ENCODE measurements at regions not wholly inside any gene's neighbourhood (a gene's known extent, or its start where the extent isn't known, plus 50 kb on each side); places are given as distances from the start of the nearest gene placed in this dataset.

GRCh38 chr17:31738996-31739699 lies 119.9 kb downstream of the COPRS start:
- no peaks in the 10 kb centered on the region for H3K79me2 ChIP-seq
- no peaks in the 10 kb centered on the region for H3K36me3 ChIP-seq (ENCODE audit: control insufficient read depth, insufficient read depth, low read length)
- no peak for TF ChIP-seq CTCF (IDR thresholded peaks at IDR 0.05)
- H3K9me3 ChIP-seq (ENCODE audit: control insufficient read depth, low read length): no peaks in the 10 kb centered on the region
- H3K27ac ChIP-seq: no peak overlapping the region
- no peaks in the 10 kb centered on the region for H3K4me1 ChIP-seq
- no peak overlapping the region for H3K4me2 ChIP-seq (ENCODE audit: low read length)
- H2AFZ ChIP-seq: no peak overlapping the region
- no peaks in the 10 kb centered on the region for H3K27me3 ChIP-seq (ENCODE audit: control insufficient read depth, insufficient read depth, low read length)
- no peak overlapping the region for H3K4me3 ChIP-seq (ENCODE audit: low read depth, low read length)
- H3K9ac ChIP-seq: no peak overlapping the region

GRCh38 chr17:31738488-31738887 lies 120.6 kb downstream of the COPRS start:
- Histone ChIP-seq H3K4me1 (no peaks in the 10 kb centered on the region), H3K27me3 (ENCODE audit: control insufficient read depth, insufficient read depth, low read length) (no peaks in the 10 kb centered on the region), H3K4me2 (ENCODE audit: low read length) (no peak overlapping the region), H3K9ac (no peak overlapping the region), H3K36me3 (ENCODE audit: control insufficient read depth, insufficient read depth, low read length) (no peaks in the 10 kb centered on the region), H3K4me3 (ENCODE audit: low read depth, low read length) (no peak overlapping the region), H3K79me2 (no peaks in the 10 kb centered on the region), H3K9me3 (ENCODE audit: control insufficient read depth, low read length) (no peaks in the 10 kb centered on the region), H3K27ac (no peak overlapping the region), H2AFZ (no peak overlapping the region)
- no peak for TF ChIP-seq CTCF (IDR thresholded peaks at IDR 0.05)

- Histone ChIP-seq H3K27ac (no peak overlapping the region), H3K4me1 (no peaks in the 10 kb centered on the region), H3K79me2 (no peaks in the 10 kb centered on the region), H3K27me3 (ENCODE audit: control insufficient read depth, insufficient read depth, low read length) (no peaks in the 10 kb centered on the region), H2AFZ (no peak overlapping the region), H3K4me2 (ENCODE audit: low read length) (no peak overlapping the region), H3K9me3 (ENCODE audit: control insufficient read depth, low read length) (no peaks in the 10 kb centered on the region), H3K36me3 (ENCODE audit: control insufficient read depth, insufficient read depth, low read length) (no peaks in the 10 kb centered on the region), H3K9ac (no peak overlapping the region), H3K4me3 (ENCODE audit: low read depth, low read length) (no peak overlapping the region)
- TF ChIP-seq CTCF (IDR thresholded peaks at IDR 0.05): no peak
These were observed 121.0 kb downstream of the COPRS start for GRCh38 chr17:31738067-31738466.

GRCh38 chr17:31736855-31737625 lies 122.0 kb downstream of the COPRS start:
- H3K9ac ChIP-seq: no peak overlapping the region
- H3K4me1 ChIP-seq: no peaks in the 10 kb centered on the region
- no peak overlapping the region for H2AFZ ChIP-seq
- no peaks in the 10 kb centered on the region for H3K27me3 ChIP-seq (ENCODE audit: control insufficient read depth, insufficient read depth, low read length)
- TF ChIP-seq CTCF (IDR thresholded peaks at IDR 0.05): no peak
- no peak overlapping the region for H3K4me3 ChIP-seq (ENCODE audit: low read depth, low read length)
- no peaks in the 10 kb centered on the region for H3K9me3 ChIP-seq (ENCODE audit: control insufficient read depth, low read length)
- no peaks in the 10 kb centered on the region for H3K79me2 ChIP-seq
- no peak overlapping the region for H3K27ac ChIP-seq
- H3K4me2 ChIP-seq (ENCODE audit: low read length): no peak overlapping the region
- H3K36me3 ChIP-seq (ENCODE audit: control insufficient read depth, insufficient read depth, low read length): no peaks in the 10 kb centered on the region

Data from parathyroid adenoma (tissue), 2 donors.